ENCODE measurements at regions not wholly inside any gene's neighbourhood (a gene's known extent, or its start where the extent isn't known, plus 50 kb on each side); places are given as distances from the start of the nearest gene placed in this dataset.

DNA sequence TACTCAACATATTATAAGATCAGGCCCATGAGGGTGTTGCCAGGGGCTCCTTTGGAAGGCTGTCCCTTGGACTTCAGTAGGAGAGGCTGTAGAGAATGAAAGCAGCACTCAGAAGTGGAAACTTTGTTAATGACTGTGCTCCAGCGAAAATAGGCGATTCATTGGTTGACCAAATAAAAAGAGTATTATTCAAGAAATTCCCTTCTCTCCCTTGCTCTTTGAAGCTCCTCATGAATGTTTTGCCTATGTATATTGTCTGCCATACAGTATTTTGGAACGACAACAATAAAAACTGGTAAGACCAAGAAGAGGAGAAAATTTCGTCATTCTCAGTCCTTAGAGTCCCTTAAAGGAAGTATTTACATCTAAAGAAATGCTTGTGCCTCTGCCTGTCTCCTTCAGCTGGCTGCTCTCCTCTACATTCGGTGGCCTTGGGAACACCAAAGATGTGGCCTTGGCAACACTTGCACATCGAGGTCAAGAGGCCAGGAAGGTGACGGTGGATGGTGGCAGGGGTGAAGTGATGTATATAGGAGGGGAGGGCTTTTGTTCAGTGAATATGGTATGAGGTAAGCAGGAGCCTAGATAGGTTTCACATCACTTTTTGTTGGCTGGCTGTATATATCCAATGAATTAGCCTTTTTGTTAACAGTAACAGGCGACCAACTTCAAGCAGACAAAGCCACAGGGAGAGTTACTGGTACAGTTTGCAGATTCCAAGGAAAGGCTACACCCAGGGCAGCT is 95.0 kb upstream of the ACTBL2 start:
- Mint-ChIP-seq H3K4me3 (no peak overlapping the region), H3K36me3 (peaks cover 0 to 5% (median 0%) of the 10 kb centered on the region in 5 donors), H3K27ac (no peak overlapping the region), H3K4me1 (no peaks in the 10 kb centered on the region), H3K9me3 (peaks cover 2 to 9% (median 4%) of the 10 kb centered on the region in 11 donors), H3K27me3 (peaks cover 0 to 10% (median 0%) of the 10 kb centered on the region in 5 donors)
- DNase-seq (no peak), ATAC-seq (no peak)
- Histone ChIP-seq H3K4me1 (ENCODE audit: control insufficient read depth in 2 of 2, insufficient read depth in 2 of 2, low read length in 2 of 2) (no peaks in the 10 kb centered on the region), H3K4me3 (ENCODE audit: low read length) (no peak overlapping the region), H3K27ac (ENCODE audit: low read depth, low read length) (no peak overlapping the region), H3K9me3 (ENCODE audit: control insufficient read depth in 2 of 3, low read length in 3 of 3) (no peaks in the 10 kb centered on the region), H3K27me3 (ENCODE audit: control insufficient read depth in 2 of 2, insufficient read depth in 2 of 2, low read length in 2 of 2) (no peaks in the 10 kb centered on the region), H3K36me3 (ENCODE audit: control insufficient read depth in 2 of 3, insufficient read depth in 3 of 3, low read length in 3 of 3) (no peaks in the 10 kb centered on the region)
- intact Hi-C loops (cut with micrococcal nuclease): no loop called here
- ChIA-PET POLR2A (no interaction called here), CTCF (interaction anchor here (0.6 kb wide), 1 partner anchor 69 kb away, joined by 3 read pairs; no protein-coding TSS in a partner anchor)

- H3K9me3 Mint-ChIP-seq: peaks cover 2 to 9% (median 4%) of the 10 kb centered on the region in 11 donors
- H3K36me3 Mint-ChIP-seq: peaks cover 0 to 5% (median 0%) of the 10 kb centered on the region in 5 donors
- H3K4me3 Mint-ChIP-seq: no peak overlapping the region
- intact Hi-C loops (cut with micrococcal nuclease): no loop called here
- H3K27ac ChIP-seq (ENCODE audit: low read depth, low read length): no peak overlapping the region
- ChIA-PET POLR2A (no interaction called here), CTCF (no interaction called here)
- no peaks in the 10 kb centered on the region for H3K27me3 ChIP-seq (ENCODE audit: control insufficient read depth in 2 of 2, insufficient read depth in 2 of 2, low read length in 2 of 2)
- H3K36me3 ChIP-seq (ENCODE audit: control insufficient read depth in 2 of 3, insufficient read depth in 3 of 3, low read length in 3 of 3): no peaks in the 10 kb centered on the region
- no peak overlapping the region for H3K27ac Mint-ChIP-seq
- H3K4me3 ChIP-seq (ENCODE audit: low read length): no peak overlapping the region
- no peaks in the 10 kb centered on the region for H3K4me1 Mint-ChIP-seq
- DNase-seq (no peak), ATAC-seq (no peak)
- H3K9me3 ChIP-seq (ENCODE audit: control insufficient read depth in 2 of 3, low read length in 3 of 3): no peaks in the 10 kb centered on the region
- no peaks in the 10 kb centered on the region for H3K4me1 ChIP-seq (ENCODE audit: control insufficient read depth in 2 of 2, insufficient read depth in 2 of 2, low read length in 2 of 2)
- H3K27me3 Mint-ChIP-seq: peaks cover 0 to 10% (median 0%) of the 10 kb centered on the region in 5 donors
Observed at GRCh38 chr5:57576317-57576716, 93.7 kb upstream of the ACTBL2 start.

GRCh38 chr5:57575839-57576238 is 93.2 kb upstream of the ACTBL2 start:
- ATAC-seq (no peak), DNase-seq (no peak)
- Mint-ChIP-seq H3K27me3 (peaks cover 0 to 12% (median 0%) of the 10 kb centered on the region in 5 donors), H3K9me3 (peaks cover under 1 to 6% (median 2%) of the 10 kb centered on the region in 11 donors), H3K4me3 (no peak overlapping the region), H3K36me3 (peaks cover 0 to 3% (median 0%) of the 10 kb centered on the region in 5 donors), H3K27ac (no peak overlapping the region), H3K4me1 (no peaks in the 10 kb centered on the region)
- Histone ChIP-seq H3K4me3 (ENCODE audit: low read length) (no peak overlapping the region), H3K4me1 (ENCODE audit: control insufficient read depth in 2 of 2, insufficient read depth in 2 of 2, low read length in 2 of 2) (no peaks in the 10 kb centered on the region), H3K36me3 (ENCODE audit: control insufficient read depth in 2 of 3, insufficient read depth in 3 of 3, low read length in 3 of 3) (no peaks in the 10 kb centered on the region), H3K9me3 (ENCODE audit: control insufficient read depth in 2 of 3, low read length in 3 of 3) (no peaks in the 10 kb centered on the region), H3K27me3 (ENCODE audit: control insufficient read depth in 2 of 2, insufficient read depth in 2 of 2, low read length in 2 of 2) (no peaks in the 10 kb centered on the region), H3K27ac (ENCODE audit: low read depth, low read length) (no peak overlapping the region)
- intact Hi-C loops (cut with micrococcal nuclease): no loop called here
- CTCF ChIA-PET: no interaction called here
- POLR2A ChIA-PET: no interaction called here

GRCh38 chr5:57572461-57572860 is 89.8 kb upstream of the ACTBL2 start:
- POLR2A ChIA-PET: no interaction called here
- DNase-seq (no peak), ATAC-seq (no peak)
- H3K9me3 Mint-ChIP-seq: no peaks in the 10 kb centered on the region
- CTCF ChIA-PET: no interaction called here
- no peak overlapping the region for H3K27ac Mint-ChIP-seq
- Histone ChIP-seq H3K4me3 (ENCODE audit: low read length) (no peak overlapping the region), H3K9me3 (ENCODE audit: control insufficient read depth in 2 of 3, low read length in 3 of 3) (no peaks in the 10 kb centered on the region), H3K27me3 (ENCODE audit: control insufficient read depth in 2 of 2, insufficient read depth in 2 of 2, low read length in 2 of 2) (no peaks in the 10 kb centered on the region), H3K36me3 (ENCODE audit: control insufficient read depth in 2 of 3, insufficient read depth in 3 of 3, low read length in 3 of 3) (no peaks in the 10 kb centered on the region), H3K27ac (ENCODE audit: low read depth, low read length) (no peak overlapping the region), H3K4me1 (ENCODE audit: control insufficient read depth in 2 of 2, insufficient read depth in 2 of 2, low read length in 2 of 2) (no peaks in the 10 kb centered on the region)
- no peaks in the 10 kb centered on the region for H3K36me3 Mint-ChIP-seq
- H3K27me3 Mint-ChIP-seq: peaks cover 0 to 18% (median 2%) of the 10 kb centered on the region in 5 donors
- H3K4me3 Mint-ChIP-seq: no peak overlapping the region
- intact Hi-C loops (cut with micrococcal nuclease): no loop called here
- H3K4me1 Mint-ChIP-seq: no peaks in the 10 kb centered on the region

- POLR2A ChIA-PET: no interaction called here
Observed at GRCh38 chr5:57569601-57570000, 87.0 kb upstream of the ACTBL2 start.

GRCh38 chr5:57568136-57568535 is 85.5 kb upstream of the ACTBL2 start:
- ATAC-seq (no peak), DNase-seq (no peak)
- intact Hi-C loops (cut with micrococcal nuclease): no loop called here
- H3K27me3 Mint-ChIP-seq: peaks cover 7 to 26% (median 9%) of the 10 kb centered on the region in 5 donors
- no peak overlapping the region for H3K4me3 Mint-ChIP-seq
- H3K27me3 ChIP-seq (ENCODE audit: control insufficient read depth in 2 of 2, insufficient read depth in 2 of 2, low read length in 2 of 2): no peaks in the 10 kb centered on the region
- CTCF ChIA-PET: no interaction called here
- no peaks in the 10 kb centered on the region for H3K36me3 ChIP-seq (ENCODE audit: control insufficient read depth in 2 of 3, insufficient read depth in 3 of 3, low read length in 3 of 3)
- H3K4me1 Mint-ChIP-seq: no peaks in the 10 kb centered on the region
- no peaks in the 10 kb centered on the region for H3K4me1 ChIP-seq (ENCODE audit: control insufficient read depth in 2 of 2, insufficient read depth in 2 of 2, low read length in 2 of 2)
- H3K9me3 Mint-ChIP-seq: no peaks in the 10 kb centered on the region
- H3K36me3 Mint-ChIP-seq: no peaks in the 10 kb centered on the region
- H3K27ac Mint-ChIP-seq: no peak overlapping the region
- H3K4me3 ChIP-seq (ENCODE audit: low read length): no peak overlapping the region
- POLR2A ChIA-PET: interaction anchor here (0.6 kb wide), 1 partner anchor 891 kb away, joined by 5 read pairs; no protein-coding TSS in a partner anchor
- H3K27ac ChIP-seq (ENCODE audit: low read depth, low read length): no peak overlapping the region
- H3K9me3 ChIP-seq (ENCODE audit: control insufficient read depth in 2 of 3, low read length in 3 of 3): no peaks in the 10 kb centered on the region

More at GRCh38 chr5:57569601-57570000, 87.0 kb upstream of the ACTBL2 start:
- Histone ChIP-seq H3K4me1 (ENCODE audit: control insufficient read depth in 2 of 2, insufficient read depth in 2 of 2, low read length in 2 of 2) (no peaks in the 10 kb centered on the region), H3K9me3 (ENCODE audit: control insufficient read depth in 2 of 3, low read length in 3 of 3) (no peaks in the 10 kb centered on the region), H3K27ac (ENCODE audit: low read depth, low read length) (no peak overlapping the region), H3K4me3 (ENCODE audit: low read length) (no peak overlapping the region), H3K36me3 (ENCODE audit: control insufficient read depth in 2 of 3, insufficient read depth in 3 of 3, low read length in 3 of 3) (no peaks in the 10 kb centered on the region), H3K27me3 (ENCODE audit: control insufficient read depth in 2 of 2, insufficient read depth in 2 of 2, low read length in 2 of 2) (no peaks in the 10 kb centered on the region)
- Mint-ChIP-seq H3K36me3 (no peaks in the 10 kb centered on the region), H3K27ac (no peak overlapping the region), H3K4me1 (no peaks in the 10 kb centered on the region), H3K9me3 (no peaks in the 10 kb centered on the region), H3K27me3 (peaks cover 0 to 19% (median 4%) of the 10 kb centered on the region in 5 donors), H3K4me3 (no peak overlapping the region)
- CTCF ChIA-PET: interaction anchor here (0.6 kb wide), 1 partner anchor 695 kb away, joined by 3 read pairs; no protein-coding TSS in a partner anchor
- DNase-seq (no peak), ATAC-seq (no peak)
- intact Hi-C loops (cut with micrococcal nuclease): no loop called here

GRCh38 chr5:57566914-57567313 is 84.3 kb upstream of the ACTBL2 start:
- intact Hi-C loops (cut with micrococcal nuclease): no loop called here
- H3K36me3 ChIP-seq (ENCODE audit: control insufficient read depth in 2 of 3, insufficient read depth in 3 of 3, low read length in 3 of 3): no peaks in the 10 kb centered on the region
- POLR2A ChIA-PET: no interaction called here

More at GRCh38 chr5:57566914-57567313, 84.3 kb upstream of the ACTBL2 start:
- no peak overlapping the region for H3K4me3 Mint-ChIP-seq
- no peaks in the 10 kb centered on the region for H3K4me1 Mint-ChIP-seq
- no peaks in the 10 kb centered on the region for H3K9me3 ChIP-seq (ENCODE audit: control insufficient read depth in 2 of 3, low read length in 3 of 3)
- H3K27ac ChIP-seq (ENCODE audit: low read depth, low read length): no peak overlapping the region
- CTCF ChIA-PET: no interaction called here
- DNase-seq: no peak
- ATAC-seq: no peak
- no peaks in the 10 kb centered on the region for H3K4me1 ChIP-seq (ENCODE audit: control insufficient read depth in 2 of 2, insufficient read depth in 2 of 2, low read length in 2 of 2)
- no peaks in the 10 kb centered on the region for H3K27me3 ChIP-seq (ENCODE audit: control insufficient read depth in 2 of 2, insufficient read depth in 2 of 2, low read length in 2 of 2)
- H3K9me3 Mint-ChIP-seq: no peaks in the 10 kb centered on the region
- H3K27ac Mint-ChIP-seq: no peak overlapping the region
- no peaks in the 10 kb centered on the region for H3K36me3 Mint-ChIP-seq
- H3K4me3 ChIP-seq (ENCODE audit: low read length): no peak overlapping the region
- peaks cover 12 to 35% (median 16%) of the 10 kb centered on the region in 5 donors for H3K27me3 Mint-ChIP-seq

Data from naive thymus-derived CD4-positive, alpha-beta T cell (primary cell).